H1 (cell line): ENCODE measurements at regions not wholly inside any gene's neighbourhood (a gene's known extent, or its start where the extent isn't known, plus 50 kb on each side); places are given as distances from the start of the nearest gene placed in this dataset.

ENCODE experiments used
- CTCF ChIA-PET: fragments of 300-600 bp; sonication (Branson Sonifier 250); formaldehyde crosslinking; loops from one replicate; lab custom pipeline; 2021; ENCODE audit not compliant: partially characterized antibody; lab: Charles Lee
- POLR2A ChIA-PET: fragments of 300-600 bp; sonication (Branson Sonifier 250); formaldehyde crosslinking; loops from one replicate; lab custom pipeline; 2021; ENCODE audit warnings: inconsistent platforms; ENCODE audit not compliant: partially characterized antibody; lab: Charles Lee
- DNase-seq, 2 experiments: peaks; one replicate each; pipeline versions ENCODE4 v3.0.0 to v3.0.0-alpha.2; 2010 to 2022; ENCODE audit warnings: low spot score in 2 of 2, low read depth in 1 of 2, mixed read lengths in 1 of 2
- FAIRE-seq: peaks from 2 replicates; lab custom pipeline; 2011; peaks lifted over from hg19 to GRCh38; lab: Jason Lieb, UNC
- H2AFZ ChIP-seq: 2 replicates; pipeline ENCODE4 v1.8.1; 2012; ENCODE audit warnings: low read length, inconsistent platforms
- H2AK5ac ChIP-seq: 2 replicates; pipeline ENCODE4 v1.6.1; 2013; ENCODE audit warnings: low read depth, low read length
- H2BK120ac ChIP-seq: replicated peaks from 2 replicates; pipeline ENCODE3; 2013; ENCODE audit warnings: low read depth, low read length, inconsistent platforms
- H2BK12ac ChIP-seq: 2 replicates; pipeline ENCODE4 v1.6.1; 2013; ENCODE audit warnings: low read depth, low read length
- H2BK15ac ChIP-seq: 2 replicates; pipeline ENCODE4 v1.6.1; 2013; ENCODE audit warnings: low read length
- H2BK20ac ChIP-seq: 2 replicates; pipeline ENCODE4 v1.6.1; 2013; ENCODE audit warnings: low read length
- H2BK5ac ChIP-seq: 2 replicates; pipeline ENCODE4 v1.6.1; 2013; ENCODE audit warnings: low read depth, low read length
- H3K14ac ChIP-seq: 2 replicates; pipeline ENCODE4 v1.6.1; 2013; ENCODE audit warnings: inconsistent platforms; ENCODE audit not compliant: insufficient read length
- H3K18ac ChIP-seq: 2 replicates; pipeline ENCODE4 v1.6.1; 2013; ENCODE audit warnings: low read length; ENCODE audit errors: extremely low read depth
- H3K23ac ChIP-seq: 2 replicates; pipeline ENCODE4 v1.6.1; 2013; ENCODE audit warnings: inconsistent platforms; ENCODE audit not compliant: insufficient read length
- H3K23me2 ChIP-seq: 2 replicates; pipeline ENCODE4 v1.6.1; 2013; ENCODE audit warnings: low read depth, low read length
- H3K27ac ChIP-seq: 2 replicates; pipeline ENCODE4 v1.6.1; 2011; ENCODE audit warnings: low read depth, low read length, inconsistent platforms
- H3K27me3 ChIP-seq, 4 experiments: replicated peaks in 1 of 4; 1 replicate in 1 of 4; 2 replicates in 3 of 4; pipeline versions ENCODE4 v1.6.1 to v1.8.1; 2011 to 2013; ENCODE audit warnings: low read length in 3 of 4, mild to moderate bottlenecking in 3 of 4, inconsistent platforms in 2 of 4, mixed read lengths in 2 of 4, moderate library complexity in 1 of 4; ENCODE audit not compliant: control insufficient read depth in 3 of 4, insufficient read depth in 3 of 4; ENCODE audit errors: extremely low read depth in 1 of 4
- H3K36me3 ChIP-seq, 4 experiments: 2 replicates each; pipeline versions ENCODE4 v1.6.1 to v1.8.1; 2011 to 2013; ENCODE audit warnings: mild to moderate bottlenecking in 4 of 4, low read length in 3 of 4, moderate library complexity in 2 of 4, control low read depth in 1 of 4, inconsistent platforms in 1 of 4; ENCODE audit not compliant: insufficient read depth in 4 of 4, control insufficient read depth in 2 of 4
- H3K4ac ChIP-seq: replicated peaks from 2 replicates; pipeline ENCODE3; 2013; ENCODE audit warnings: low read length, low read depth, mixed read lengths, inconsistent platforms; ENCODE audit not compliant: insufficient read length
- H3K4me1 ChIP-seq, 4 experiments: replicated peaks in 1 of 4; 1 replicate in 1 of 4; 2 replicates in 3 of 4; pipeline versions ENCODE4 v1.6.1 to v1.8.1; 2011 to 2013; ENCODE audit warnings: low read length in 3 of 4, inconsistent platforms in 2 of 4, mixed read lengths in 1 of 4; ENCODE audit not compliant: insufficient read depth in 4 of 4, control insufficient read depth in 3 of 4
- H3K4me2 ChIP-seq, 2 experiments: 2 replicates each; pipeline versions ENCODE4 v1.6.1 to v1.8.1; 2011 to 2013; ENCODE audit warnings: low read depth in 2 of 2, low read length in 2 of 2, control low read depth in 1 of 2, inconsistent platforms in 1 of 2, mild to moderate bottlenecking in 1 of 2; ENCODE audit not compliant: insufficient read depth in 1 of 2
- H3K4me3 ChIP-seq, 4 experiments: fragments of 200-600, 300-600 bp in 1 of 4; sonication (generic), shearing (Covaris generic), sonication (Bioruptor Twin) in 1 of 4; 2 replicates each; pipeline versions ENCODE4 v1.5.1 to v1.8.1; 2011 to 2016; ENCODE audit warnings: low read length in 4 of 4, low read depth in 3 of 4, control low read depth in 2 of 4, inconsistent platforms in 2 of 4, mild to moderate bottlenecking in 2 of 4, mixed read lengths in 1 of 4, moderate library complexity in 1 of 4; ENCODE audit not compliant: insufficient read depth in 2 of 4; ENCODE audit errors: extremely low read depth in 1 of 4
- H3K56ac ChIP-seq: replicated peaks from 2 replicates; pipeline ENCODE3; 2013; ENCODE audit warnings: low read depth, mild to moderate bottlenecking, mixed read lengths, low read length, inconsistent platforms; ENCODE audit not compliant: insufficient read length
- H3K79me1 ChIP-seq: 2 replicates; pipeline ENCODE4 v1.6.1; 2013; ENCODE audit warnings: low read depth, low read length, control low read depth
- H3K79me2 ChIP-seq, 2 experiments: 2 replicates each; pipeline versions ENCODE4 v1.6.1 to v1.8.1; 2012 to 2013; ENCODE audit warnings: low read length in 2 of 2, mild to moderate bottlenecking in 2 of 2, inconsistent platforms in 1 of 2; ENCODE audit not compliant: insufficient read depth in 2 of 2, control insufficient read depth in 1 of 2
- H3K9ac ChIP-seq, 4 experiments: replicated peaks in 1 of 4; 1 replicate in 1 of 4; 2 replicates in 3 of 4; pipeline versions ENCODE4 v1.6.1 to v1.8.1; 2011 to 2013; ENCODE audit warnings: low read depth in 3 of 4, low read length in 3 of 4, control low read depth in 2 of 4, mild to moderate bottlenecking in 2 of 4, moderate library complexity in 2 of 4, inconsistent platforms in 1 of 4; ENCODE audit errors: extremely low read depth in 1 of 4
- H3K9me3 ChIP-seq, 2 experiments: 2 replicates each; pipeline versions ENCODE4 v1.6.1 to v1.8.1; 2012 to 2013; ENCODE audit warnings: mild to moderate bottlenecking in 2 of 2, moderate library complexity in 2 of 2, control low read depth in 1 of 2, inconsistent platforms in 1 of 2, low read depth in 1 of 2, low read length in 1 of 2, mixed read lengths in 1 of 2; ENCODE audit not compliant: insufficient read depth in 2 of 2
- H4K20me1 ChIP-seq, 2 experiments: replicated peaks in 1 of 2; 2 replicates each; pipeline versions ENCODE3 to v1.8.1; 2011 to 2013; ENCODE audit warnings: inconsistent platforms in 2 of 2, low read length in 2 of 2, mild to moderate bottlenecking in 1 of 2; ENCODE audit not compliant: insufficient read depth in 2 of 2, control insufficient read depth in 1 of 2
- H4K5ac ChIP-seq: 2 replicates; pipeline ENCODE4 v1.6.1; 2013; ENCODE audit warnings: low read length, low read depth, mixed read lengths, inconsistent platforms; ENCODE audit not compliant: insufficient read length
- H4K8ac ChIP-seq: 2 replicates; pipeline ENCODE4 v1.8.0; 2013; ENCODE audit warnings: mild to moderate bottlenecking, moderate library complexity, low read length, inconsistent platforms; ENCODE audit not compliant: insufficient read depth; ENCODE audit errors: extremely low read depth
- H4K91ac ChIP-seq: replicated peaks from 2 replicates; pipeline ENCODE3; 2013; ENCODE audit warnings: low read length, mixed read lengths, inconsistent platforms; ENCODE audit not compliant: insufficient read length
- ASH2L ChIP-seq: fragments of 200-600, 300-600 bp; sonication (generic); IDR thresholded peaks from one replicate; pipeline ENCODE4 v1.7.1; 2017; ENCODE audit warnings: low read length
- EP300 ChIP-seq, 2 experiments: IDR thresholded peaks; 1 replicate in 1 of 2; 2 replicates in 1 of 2; pipeline ENCODE4 v1.6.1; 2011 to 2012; ENCODE audit warnings: low read depth in 2 of 2, low read length in 2 of 2, mild to moderate bottlenecking in 2 of 2, borderline replicate concordance in 1 of 2, inconsistent platforms in 1 of 2, moderate library complexity in 1 of 2
- GTF2F1 ChIP-seq: IDR thresholded peaks from 2 replicates; pipeline ENCODE4 v1.6.1; 2012; ENCODE audit warnings: low read depth, low read length, improper control_type of control experiment, borderline replicate concordance
- HDAC2 ChIP-seq, 2 experiments: fragments of 300-600 bp in 1 of 2; sonication (generic) in 1 of 2; IDR thresholded peaks; 2 replicates each; pipeline ENCODE4 v1.6.1; 2011 to 2012; ENCODE audit warnings: low read depth in 2 of 2, low read length in 2 of 2, mild to moderate bottlenecking in 2 of 2, moderate library complexity in 2 of 2, borderline replicate concordance in 1 of 2, inconsistent platforms in 1 of 2
- KDM1A ChIP-seq: fragments of 200-600, 300-600 bp; sonication (generic); IDR thresholded peaks from 2 replicates; pipeline ENCODE4 v1.7.1; 2016; ENCODE audit warnings: mild to moderate bottlenecking, low read length, borderline replicate concordance
- KDM5A ChIP-seq: fragments of 200-600 bp; IDR thresholded peaks from 2 replicates; pipeline ENCODE4 v1.7.1; 2012; ENCODE audit warnings: mild to moderate bottlenecking, low read length, inconsistent platforms, mixed read lengths
- SP4 ChIP-seq: IDR thresholded peaks from 2 replicates; pipeline ENCODE4 v1.6.1; 2012; ENCODE audit warnings: low read length, inconsistent platforms
- SUZ12 ChIP-seq: fragments of 200-600 bp; sonication (generic); IDR thresholded peaks from 2 replicates; pipeline ENCODE4 v1.6.1; 2012; ENCODE audit warnings: mild to moderate bottlenecking, inconsistent platforms, low read length, moderate library complexity, mixed read lengths
- TEAD4 ChIP-seq: IDR thresholded peaks from 2 replicates; pipeline ENCODE4 v1.6.1; 2012; ENCODE audit warnings: low read depth, low read length, inconsistent platforms, mixed read lengths
- WGBS, 2 experiments: shearing (Covaris generic) in 1 of 2; methylation state at CpG; one replicate each; pipeline versions ENCODE4 v1.1.6 to v1.1.7; 2013 to 2015; ENCODE audit warnings: low lambda C conversion rate in 2 of 2, mixed read lengths in 2 of 2, inconsistent platforms in 1 of 2, low coverage in 1 of 2, missing lambda C conversion rate in 1 of 2; ENCODE audit not compliant: insufficient replicate concordance in 2 of 2, insufficient coverage in 1 of 2, insufficient read length in 1 of 2; ENCODE audit errors: extremely low coverage in 1 of 2, missing lambda C conversion rate in 1 of 2; 5-methylcytosine and 5-hydroxymethylcytosine counted together
- TF ChIP-seq, protein P1 (sequence below): IDR thresholded peaks from 2 replicates; pipeline ENCODE4 v1.6.1; 2012; ENCODE audit warnings: inconsistent platforms

GRCh38 chr12:77601069-77601468 lies 229.6 kb upstream of the NAV3 start:
- H3K79me1 ChIP-seq, result no peaks in the 10 kb centered on the region
- H4K20me1 ChIP-seq, result no peaks in the 10 kb centered on the region
- H2BK15ac ChIP-seq, result no peak overlapping the region
- no peak for FAIRE-seq
- no peaks in the 10 kb centered on the region for H3K79me2 ChIP-seq
- H3K9me3 ChIP-seq, result no peaks in the 10 kb centered on the region
- no peak overlapping the region for H3K18ac ChIP-seq
- H4K8ac ChIP-seq, result no peak overlapping the region
- no peak overlapping the region for H2AK5ac ChIP-seq
- H3K9ac ChIP-seq, result no peak overlapping the region
- H3K4me3 ChIP-seq, result no peak overlapping the region
- H3K23me2 ChIP-seq, result no peaks in the 10 kb centered on the region
- H3K27ac ChIP-seq, result no peak overlapping the region
- no peak overlapping the region for H2AFZ ChIP-seq
- DNase-seq, result no peak
- H3K4ac ChIP-seq, result no peak overlapping the region
- no peaks in the 10 kb centered on the region for H3K27me3 ChIP-seq
- no peak overlapping the region for H3K4me2 ChIP-seq
- no peak overlapping the region for H3K56ac ChIP-seq
- H2BK12ac ChIP-seq, result no peak overlapping the region
- 91% methylated on average over 2 of the region's 2 CpGs; no CpG with 5 or more reads in 1 of the 2 experiments for WGBS, 2 experiments
- ChIA-PET POLR2A (no interaction called here), CTCF (interaction anchor here (1.2 to 1.5 kb wide), 2 partner anchors 13 to 324 kb away, joined by 3 to 4 read pairs; no protein-coding TSS in a partner anchor)
- H2BK5ac ChIP-seq, result no peak overlapping the region
- no peak overlapping the region for H4K5ac ChIP-seq
- H4K91ac ChIP-seq, result no peak overlapping the region
- TF ChIP-seq KDM5A (no peak), SP4 (no peak), GTF2F1 (no peak), EP300 (IDR thresholded peaks at IDR 0.05; ENCODE audit: borderline replicate concordance in 1 of 2, low read depth in 2 of 2, low read length in 2 of 2) (no peak), HDAC2 (IDR thresholded peaks at IDR 0.05; ENCODE audit: borderline replicate concordance in 1 of 2, low read depth in 2 of 2, low read length in 2 of 2) (no peak), ASH2L (no peak), KDM1A (no peak), SUZ12 (no peak), TEAD4 (no peak)
- TF ChIP-seq, protein P1, sequence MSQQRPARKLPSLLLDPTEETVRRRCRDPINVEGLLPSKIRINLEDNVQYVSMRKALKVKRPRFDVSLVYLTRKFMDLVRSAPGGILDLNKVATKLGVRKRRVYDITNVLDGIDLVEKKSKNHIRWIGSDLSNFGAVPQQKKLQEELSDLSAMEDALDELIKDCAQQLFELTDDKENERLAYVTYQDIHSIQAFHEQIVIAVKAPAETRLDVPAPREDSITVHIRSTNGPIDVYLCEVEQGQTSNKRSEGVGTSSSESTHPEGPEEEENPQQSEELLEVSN, result no peak
- H2BK120ac ChIP-seq, result no peak overlapping the region
- no peak overlapping the region for H3K23ac ChIP-seq
- no peaks in the 10 kb centered on the region for H3K4me1 ChIP-seq
- H3K14ac ChIP-seq, result no peak overlapping the region
- no peaks in the 10 kb centered on the region for H3K36me3 ChIP-seq
- no peak overlapping the region for H2BK20ac ChIP-seq
